HCT116 (cell line): ENCODE measurements at regions not wholly inside any gene's neighbourhood (a gene's known extent, or its start where the extent isn't known, plus 50 kb on each side); places are given as distances from the start of the nearest gene placed in this dataset.

Experiments used
- ATAC-seq: fragments of 200-7000 bp; cut with Tn5 transposase; 2 replicates; pipeline ENCODE4 v1.9.1; 2020; ENCODE audit warnings: mild to moderate bottlenecking, moderate library complexity
- BruUV-seq: library from RNA; stranded (reverse); fragments of 400-500 nt; replicated peaks from 2 replicates; lab custom pipeline; 2021; lab: Mats Ljungman, UMichigan
- CTCF ChIA-PET: fragments of 300-600 bp; sonication (Branson Sonifier 250); formaldehyde crosslinking; loops from one replicate; lab custom pipeline; 2021; ENCODE audit warnings: antibody characterized with exemption; lab: Charles Lee
- POLR2A ChIA-PET: fragments of 300-600, 350-600 bp; sonication (Branson Sonifier 250); formaldehyde crosslinking; loops from one replicate; lab custom pipeline; 2021; ENCODE audit warnings: antibody characterized with exemption; lab: Charles Lee
- RAD21 ChIA-PET, 2 experiments: fragments of 300-600 bp; sonication (Branson Sonifier 250); formaldehyde crosslinking; loops; one replicate each; lab custom pipeline; 2023; ENCODE audit warnings: low total read pairs in 2 of 2; ENCODE audit not compliant: uncharacterized antibody in 2 of 2, unreplicated experiment in 2 of 2, low non-redundant PET in 1 of 2; lab: Charles Lee
- DNase-seq: peaks from one replicate; pipeline ENCODE4 v3.0.0-alpha.2; 2010; ENCODE audit warnings: low read depth, low spot score
- H2AFZ ChIP-seq: fragments of 200-600 bp; shearing (Covaris generic), sonication (generic); 2 replicates; pipeline ENCODE4 v1.6.1; 2017; ENCODE audit warnings: low read depth, mixed run types, mixed read lengths, antibody characterized with exemption, low read length; ENCODE audit not compliant: poor library complexity, severe bottlenecking
- H3K27ac ChIP-seq: 2 replicates; pipeline ENCODE4 v1.5.1; 2012; ENCODE audit warnings: low read depth, low read length
- H3K27me3 ChIP-seq: fragments of 200-600 bp; sonication (generic); 2 replicates; pipeline ENCODE4 v1.6.1; 2016; ENCODE audit warnings: mixed run types, low read length, mixed read lengths; ENCODE audit not compliant: insufficient read depth
- H3K36me3 ChIP-seq, 2 experiments: fragments of 200-500 bp in 1 of 2; fragments of 200-600 bp in 1 of 2; sonication (Bioruptor generic) in 1 of 2; sonication (generic) in 1 of 2; 2 replicates each; pipeline versions ENCODE4 v1.5.1 to v1.6.1; 2014 to 2016; ENCODE audit warnings: low read length in 2 of 2, inconsistent platforms in 1 of 2, mixed read lengths in 1 of 2, mixed run types in 1 of 2; ENCODE audit not compliant: insufficient read depth in 2 of 2, control insufficient read depth in 1 of 2
- H3K4me1 ChIP-seq, 2 experiments: fragments of 200-600 bp in 1 of 2; sonication (generic) in 1 of 2; 2 replicates each; pipeline versions ENCODE4 v1.5.1 to v1.6.1; 2012 to 2017; ENCODE audit warnings: low read length in 2 of 2, inconsistent platforms in 1 of 2, mild to moderate bottlenecking in 1 of 2, mixed read lengths in 1 of 2, mixed run types in 1 of 2, moderate library complexity in 1 of 2; ENCODE audit not compliant: insufficient read depth in 2 of 2, control insufficient read depth in 1 of 2
- H3K4me2 ChIP-seq: fragments of 200-600 bp; sonication (generic); 2 replicates; pipeline ENCODE4 v1.6.1; 2017; ENCODE audit warnings: mixed run types, low read length, mixed read lengths
- H3K4me3 ChIP-seq, 2 experiments: fragments of 200-600 bp in 1 of 2; sonication (generic) in 1 of 2; replicated peaks in 1 of 2; 2 replicates each; pipeline ENCODE4 v1.5.1; 2011 to 2016; ENCODE audit warnings: low read length in 2 of 2, control low read depth in 1 of 2, low read depth in 1 of 2, mild to moderate bottlenecking in 1 of 2, mixed read lengths in 1 of 2, mixed run types in 1 of 2
- H3K79me2 ChIP-seq: fragments of 200-600 bp; sonication (generic); 2 replicates; pipeline ENCODE4 v1.6.1; 2017; ENCODE audit warnings: mild to moderate bottlenecking, mixed run types, low read length, moderate library complexity, mixed read lengths; ENCODE audit not compliant: insufficient read depth
- H3K9ac ChIP-seq: fragments of 200-600 bp; sonication (generic); 2 replicates; pipeline ENCODE4 v1.6.1; 2016; ENCODE audit warnings: low read length, mixed read lengths
- H3K9me2 ChIP-seq: fragments of 200-600 bp; sonication (generic), shearing (Covaris generic); 2 replicates; pipeline ENCODE4 v1.6.1; 2017; ENCODE audit warnings: mixed run types, mild to moderate bottlenecking, moderate library complexity; ENCODE audit not compliant: insufficient read depth
- H3K9me3 ChIP-seq, 2 experiments: fragments of 200-500 bp in 1 of 2; fragments of 200-600 bp in 1 of 2; sonication (Bioruptor generic) in 1 of 2; sonication (generic) in 1 of 2; 2 replicates each; pipeline ENCODE4 v1.6.1; 2014 to 2017; ENCODE audit warnings: low read length in 2 of 2, mixed read lengths in 2 of 2, inconsistent platforms in 1 of 2, low read depth in 1 of 2, mild to moderate bottlenecking in 1 of 2, mixed run types in 1 of 2, moderate library complexity in 1 of 2; ENCODE audit not compliant: control insufficient read depth in 1 of 2, insufficient read depth in 1 of 2
- H4K20me1 ChIP-seq: fragments of 200-600 bp; sonication (generic), shearing (Covaris generic); 2 replicates; pipeline ENCODE4 v1.6.1; 2017; ENCODE audit warnings: mixed run types, mild to moderate bottlenecking, moderate library complexity; ENCODE audit not compliant: insufficient read depth
- ATF3 ChIP-seq: IDR thresholded peaks from 2 replicates; pipeline ENCODE4 v1.6.1; 2012
- CEBPB ChIP-seq: IDR thresholded peaks from 2 replicates; pipeline ENCODE4 v1.6.1; 2012; ENCODE audit warnings: low read depth
- CTCF ChIP-seq, 3 experiments: fragments of 200-600 bp in 1 of 3; sonication (generic) in 1 of 3; IDR thresholded peaks in 2 of 3; conservative IDR thresholded peaks in 1 of 3; 2 replicates each; pipeline ENCODE4 v1.5.1; 2012 to 2017; ENCODE audit warnings: low read depth in 2 of 3, low read length in 2 of 3, antibody characterized with exemption in 1 of 3, borderline replicate concordance in 1 of 3, control low read depth in 1 of 3, mild to moderate bottlenecking in 1 of 3, mixed read lengths in 1 of 3, mixed run types in 1 of 3, moderate library complexity in 1 of 3; ENCODE audit not compliant: insufficient read depth in 1 of 3
- EGR1 ChIP-seq: IDR thresholded peaks from 2 replicates; pipeline ENCODE4 v1.6.1; 2012; ENCODE audit warnings: low read depth
- EZH2phosphoT487 ChIP-seq: fragments of 200-600 bp; IDR thresholded peaks from 2 replicates; pipeline ENCODE4 v1.6.1; 2018; ENCODE audit warnings: antibody characterized with exemption, borderline replicate concordance
- FOSL1 ChIP-seq: IDR thresholded peaks from 2 replicates; pipeline ENCODE4 v1.6.1; 2012; ENCODE audit warnings: low read depth
- MAX ChIP-seq: IDR thresholded peaks from 2 replicates; pipeline ENCODE4 v1.6.1; 2012
- POLR2A ChIP-seq: IDR thresholded peaks from 2 replicates; pipeline ENCODE4 v1.7.0; 2011; ENCODE audit warnings: borderline replicate concordance; ENCODE audit not compliant: insufficient read depth, insufficient read length; ENCODE audit errors: extremely low read depth
- SIN3A ChIP-seq: IDR thresholded peaks from 2 replicates; pipeline ENCODE4 v1.6.1; 2012; ENCODE audit warnings: low read depth
- TCF7L2 ChIP-seq: IDR thresholded peaks from 2 replicates; pipeline ENCODE4 v1.7.0; 2011; ENCODE audit warnings: borderline replicate concordance, inconsistent platforms; ENCODE audit not compliant: insufficient read depth, insufficient read length; ENCODE audit errors: extremely low read depth
- YY1 ChIP-seq: IDR thresholded peaks from 2 replicates; pipeline ENCODE4 v1.6.1; 2011; ENCODE audit warnings: low read length, low read depth, moderate library complexity, mild to moderate bottlenecking; ENCODE audit not compliant: insufficient replicate concordance; ENCODE audit errors: extremely low read depth
- ZBTB33 ChIP-seq: IDR thresholded peaks from 2 replicates; pipeline ENCODE4 v1.6.1; 2011; ENCODE audit warnings: mild to moderate bottlenecking, low read length, moderate library complexity; ENCODE audit not compliant: insufficient replicate concordance; ENCODE audit errors: extremely low read depth
- ZFX ChIP-seq: fragments of 450-650 bp; IDR thresholded peaks from 2 replicates; pipeline ENCODE4 v1.6.1; 2017
- ZNF274 ChIP-seq: fragments of 200-500 bp; sonication (Bioruptor generic); IDR thresholded peaks from 2 replicates; pipeline ENCODE4 v1.6.1; 2014; ENCODE audit warnings: mild to moderate bottlenecking, low read depth, low read length, inconsistent platforms
- intact Hi-C: fragments of 100-400 bp; cut with micrococcal nuclease; formaldehyde crosslinking; loops from 2 replicates; pipeline ENCODE4 v1.10.0; 2022

GRCh38 chr5:21070858-21071257, 1082.9 kb upstream of the CDH18 start:
- H3K9me3 ChIP-seq: peaks cover 10 to 12% of the 10 kb centered on the region in 2 experiments; a peak in 2 of 4 replicates
- ATAC-seq: no peak
- RAD21 ChIA-PET: no interaction called here
- no peaks in the 10 kb centered on the region for H3K27me3 ChIP-seq
- no TSS peak for BruUV-seq
- no peak overlapping the region for H3K9ac ChIP-seq
- H3K4me2 ChIP-seq: no peak overlapping the region
- no peak overlapping the region for H3K4me3 ChIP-seq
- no peaks in the 10 kb centered on the region for H3K4me1 ChIP-seq
- no peaks in the 10 kb centered on the region for H3K9me2 ChIP-seq
- no peaks in the 10 kb centered on the region for H4K20me1 ChIP-seq
- TF ChIP-seq EGR1 (no peak), ZFX (no peak), ZNF274 (no peak), ATF3 (no peak), EZH2phosphoT487 (no peak), CEBPB (no peak), SIN3A (no peak), MAX (no peak), TCF7L2 (no peak), YY1 (no peak), ZBTB33 (no peak), POLR2A (no peak), FOSL1 (no peak), CTCF (IDR thresholded peaks at IDR 0.05 in 2 of 3, conservative IDR thresholded peaks at IDR 0.05 in 1 of 3; ENCODE audit: borderline replicate concordance in 1 of 3, insufficient read depth in 1 of 3, low read depth in 2 of 3, low read length in 2 of 3) (no peak)
- H3K27ac ChIP-seq: no peak overlapping the region
- no peak for DNase-seq
- no peak overlapping the region for H2AFZ ChIP-seq
- CTCF ChIA-PET: no interaction called here
- POLR2A ChIA-PET: no interaction called here
- intact Hi-C loops: no loop called here
- no peaks in the 10 kb centered on the region for H3K36me3 ChIP-seq
- no peaks in the 10 kb centered on the region for H3K79me2 ChIP-seq
